ENCODE measurements at regions not wholly inside any gene's neighbourhood (a gene's known extent, or its start where the extent isn't known, plus 50 kb on each side); places are given as distances from the start of the nearest gene placed in this dataset.

GRCh38 chr10:74763934-74764591, 62.3 kb upstream of the KAT6B start (continued):
- TF ChIP-seq ZBTB4 (CRISPR knock-in tag; IDR thresholded peaks at IDR 0.05) (no peak), SREBF2 (IDR thresholded peaks at IDR 0.05; ENCODE audit: low read length) (no peak), CEBPZ (IDR thresholded peaks at IDR 0.05; ENCODE audit: low read depth, low read length) (no peak), CREB1 (IDR thresholded peaks at IDR 0.05; ENCODE audit: low read depth) (no peak)

GRCh38 chr10:74765465-74765975, 60.9 kb upstream of the KAT6B start:
- intact Hi-C loops (cut with micrococcal nuclease; ENCODE audit: unreplicated experiment), result no loop called here
- FAIRE-seq, result no peak
- no peak for ATAC-seq
- in situ Hi-C loops (cut with MboI), result no loop called here
- H4K20me1 ChIP-seq (ENCODE audit: control insufficient read depth, insufficient read depth), result no peaks in the 10 kb centered on the region
- CTCF ChIA-PET, result interaction anchor here (0.6 to 1.5 kb wide), 2 partner anchors 13 to 26 kb away, joined by 3 read pairs; no protein-coding TSS in a partner anchor
- POLR2A ChIA-PET, result interaction anchor here (0.6 kb wide), 1 partner anchor 497 kb away, joined by 4 read pairs; no protein-coding TSS in a partner anchor
- 71% methylated on average over 10 of the region's 10 CpGs for WGBS (ENCODE audit: insufficient coverage, insufficient replicate concordance, low lambda C conversion rate, missing lambda C conversion rate)
- H3K79me2 ChIP-seq (ENCODE audit: control insufficient read depth, insufficient read depth, low read length), result no peaks in the 10 kb centered on the region
- no peak for DNase-seq (ENCODE audit: low read depth, low spot score)
- no peaks in the 10 kb centered on the region for H3K9me3 ChIP-seq (replicated peaks; ENCODE audit: control insufficient read depth, insufficient read depth, low read length)
- H3K9ac ChIP-seq (ENCODE audit: control insufficient read depth, insufficient read depth, low read length), result no peak overlapping the region
- no TSS peak for BruUV-seq (replicated peaks)
- no peaks in the 10 kb centered on the region for H3K4me1 ChIP-seq (ENCODE audit: control insufficient read depth, insufficient read depth, low read length)
- no peak overlapping the region for H3K27ac ChIP-seq (ENCODE audit: control insufficient read depth, insufficient read depth)
- H2AFZ ChIP-seq (ENCODE audit: control insufficient read depth, low read depth, low read length), result no peak overlapping the region
- SMC1A ChIA-PET (ENCODE audit: uncharacterized antibody, unreplicated experiment), result no interaction called here
- RAD21 ChIA-PET (ENCODE audit: unreplicated experiment), result no interaction called here
- no peak overlapping the region for H3K4me2 ChIP-seq (ENCODE audit: control insufficient read depth, insufficient read depth)
- H3K36me3 ChIP-seq (ENCODE audit: control insufficient read depth in 2 of 2, insufficient read depth in 2 of 2, low read length in 1 of 2), result no peaks in the 10 kb centered on the region
- no peaks in the 10 kb centered on the region for H3K27me3 ChIP-seq (replicated peaks in 1 of 2; ENCODE audit: control insufficient read depth in 2 of 2, insufficient read depth in 2 of 2, low read length in 1 of 2)
- H3K4me3 ChIP-seq, result no peak overlapping the region
- TF ChIP-seq YBX1 (IDR thresholded peaks at IDR 0.05), result no peak
- no peak for TF ChIP-seq BMI1 (IDR thresholded peaks at IDR 0.05; ENCODE audit: borderline replicate concordance)
- no peak for TF ChIP-seq YY1 (IDR thresholded peaks at IDR 0.05; ENCODE audit: low read depth, low read length)
- no peak for TF ChIP-seq RUNX3 (IDR thresholded peaks at IDR 0.05; ENCODE audit: low read length)
- TF ChIP-seq MLLT1 (IDR thresholded peaks at IDR 0.05), result no peak
- no peak for TF ChIP-seq SMARCA5 (IDR thresholded peaks at IDR 0.05)
- TF ChIP-seq ZNF217 (IDR thresholded peaks at IDR 0.05), result no peak
- TF ChIP-seq E2F4 (IDR thresholded peaks at IDR 0.05; ENCODE audit: low read depth, low read length), result no peak
- TF ChIP-seq RCOR1 (conservative IDR thresholded peaks at IDR 0.05; ENCODE audit: low read depth, low read length), result no peak
- TF ChIP-seq HDAC6 (IDR thresholded peaks at IDR 0.05; ENCODE audit: unreplicated experiment), result no peak
- TF ChIP-seq MYB (IDR thresholded peaks at IDR 0.05; ENCODE audit: borderline replicate concordance, low read depth, low read length), result no peak

Data from GM12878 (cell line).